ENCODE measurements at regions not wholly inside any gene's neighbourhood (a gene's known extent, or its start where the extent isn't known, plus 50 kb on each side); places are given as distances from the start of the nearest gene placed in this dataset.

GRCh38 chr10:52664629-52665028 is 108.0 kb downstream of the MBL2 start:
- H3K36me3 Mint-ChIP-seq (ENCODE audit: low read depth) = no peaks in the 10 kb centered on the region
- 90% methylated on average over 2 of the region's 3 CpGs; no CpG with 5 or more reads in 1 of the 2 experiments for WGBS, 2 experiments (ENCODE audit: insufficient coverage in 1 of 2, insufficient read length in 1 of 2)
- H3K4me3 Mint-ChIP-seq = no peak overlapping the region

GRCh38 chr10:52665821-52666220 is 106.8 kb downstream of the MBL2 start:
- Histone ChIP-seq H3K4me1 (ENCODE audit: control insufficient read depth, insufficient read depth, low read length) (no peaks in the 10 kb centered on the region), H3K27ac (ENCODE audit: low read depth, low read length) (no peak overlapping the region), H3K4me3 (ENCODE audit: low read length) (no peak overlapping the region), H3K36me3 (ENCODE audit: control insufficient read depth, insufficient read depth, low read length) (no peaks in the 10 kb centered on the region), H3K27me3 (ENCODE audit: control insufficient read depth, insufficient read depth, low read length, poor library complexity, severe bottlenecking) (no peaks in the 10 kb centered on the region), H3K9me3 (ENCODE audit: control insufficient read depth, low read length) (peaks cover 16% of the 10 kb centered on the region), H3K9ac (ENCODE audit: extremely low read depth, low read length, poor library complexity, severe bottlenecking) (no peak overlapping the region)
- Mint-ChIP-seq H3K4me1 (peaks cover 9% of the 10 kb centered on the region), H3K27me3 (ENCODE audit: insufficient read depth) (no peaks in the 10 kb centered on the region), H3K27ac (no peak overlapping the region), H3K4me3 (no peak overlapping the region), H3K36me3 (ENCODE audit: low read depth) (no peaks in the 10 kb centered on the region), H3K9me3 (peaks cover 13% of the 10 kb centered on the region)
- WGBS, 2 experiments (ENCODE audit: insufficient coverage in 1 of 2, insufficient read length in 1 of 2) = 88 to 100% methylated on average over 1 of the region's 1 CpG
- DNase-seq = no peak
- TF ChIP-seq, protein P1, sequence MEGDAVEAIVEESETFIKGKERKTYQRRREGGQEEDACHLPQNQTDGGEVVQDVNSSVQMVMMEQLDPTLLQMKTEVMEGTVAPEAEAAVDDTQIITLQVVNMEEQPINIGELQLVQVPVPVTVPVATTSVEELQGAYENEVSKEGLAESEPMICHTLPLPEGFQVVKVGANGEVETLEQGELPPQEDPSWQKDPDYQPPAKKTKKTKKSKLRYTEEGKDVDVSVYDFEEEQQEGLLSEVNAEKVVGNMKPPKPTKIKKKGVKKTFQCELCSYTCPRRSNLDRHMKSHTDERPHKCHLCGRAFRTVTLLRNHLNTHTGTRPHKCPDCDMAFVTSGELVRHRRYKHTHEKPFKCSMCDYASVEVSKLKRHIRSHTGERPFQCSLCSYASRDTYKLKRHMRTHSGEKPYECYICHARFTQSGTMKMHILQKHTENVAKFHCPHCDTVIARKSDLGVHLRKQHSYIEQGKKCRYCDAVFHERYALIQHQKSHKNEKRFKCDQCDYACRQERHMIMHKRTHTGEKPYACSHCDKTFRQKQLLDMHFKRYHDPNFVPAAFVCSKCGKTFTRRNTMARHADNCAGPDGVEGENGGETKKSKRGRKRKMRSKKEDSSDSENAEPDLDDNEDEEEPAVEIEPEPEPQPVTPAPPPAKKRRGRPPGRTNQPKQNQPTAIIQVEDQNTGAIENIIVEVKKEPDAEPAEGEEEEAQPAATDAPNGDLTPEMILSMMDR (conservative IDR thresholded peaks at IDR 0.05) = no peak

More at GRCh38 chr10:52664629-52665028, 108.0 kb downstream of the MBL2 start:
- Histone ChIP-seq H3K9me3 (ENCODE audit: control insufficient read depth, low read length) (peaks cover 16% of the 10 kb centered on the region), H3K36me3 (ENCODE audit: control insufficient read depth, insufficient read depth, low read length) (no peaks in the 10 kb centered on the region), H3K9ac (ENCODE audit: extremely low read depth, low read length, poor library complexity, severe bottlenecking) (no peak overlapping the region), H3K4me3 (ENCODE audit: low read length) (no peak overlapping the region), H3K27me3 (ENCODE audit: control insufficient read depth, insufficient read depth, low read length, poor library complexity, severe bottlenecking) (no peaks in the 10 kb centered on the region), H3K27ac (ENCODE audit: low read depth, low read length) (no peak overlapping the region), H3K4me1 (ENCODE audit: control insufficient read depth, insufficient read depth, low read length) (no peaks in the 10 kb centered on the region)
- Mint-ChIP-seq H3K9me3 (peaks cover 13% of the 10 kb centered on the region), H3K27me3 (ENCODE audit: insufficient read depth) (no peaks in the 10 kb centered on the region), H3K4me1 (peaks cover 9% of the 10 kb centered on the region), H3K27ac (no peak overlapping the region)
- TF ChIP-seq, protein P1 (conservative IDR thresholded peaks at IDR 0.05) = no peak
- no peak for DNase-seq

DNA sequence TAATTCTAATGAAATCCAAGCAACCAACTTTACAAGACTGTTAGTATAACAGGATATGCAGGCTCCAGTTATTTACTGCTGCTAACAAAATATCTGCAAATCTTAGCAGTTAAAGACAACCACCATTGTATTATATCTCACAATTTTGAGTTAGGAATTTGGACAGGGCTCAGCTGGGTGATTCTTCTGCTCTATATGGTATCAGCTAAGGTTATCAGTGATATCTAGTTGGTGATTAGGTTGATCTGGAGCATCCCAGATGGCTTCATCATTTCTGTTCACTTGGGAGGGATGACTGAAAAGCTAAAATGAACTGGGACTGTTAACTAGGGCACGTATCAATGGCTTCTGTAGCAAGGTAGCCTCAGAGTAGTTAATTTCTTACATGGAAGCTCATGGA is 105.7 kb downstream of the MBL2 start:
- Histone ChIP-seq H3K27ac (ENCODE audit: low read depth, low read length) (no peak overlapping the region), H3K4me1 (ENCODE audit: control insufficient read depth, insufficient read depth, low read length) (no peaks in the 10 kb centered on the region), H3K9ac (ENCODE audit: extremely low read depth, low read length, poor library complexity, severe bottlenecking) (no peak overlapping the region), H3K4me3 (ENCODE audit: low read length) (peak overlapping the region; percentile 7), H3K27me3 (ENCODE audit: control insufficient read depth, insufficient read depth, low read length, poor library complexity, severe bottlenecking) (no peaks in the 10 kb centered on the region), H3K9me3 (ENCODE audit: control insufficient read depth, low read length) (peaks cover 16% of the 10 kb centered on the region), H3K36me3 (ENCODE audit: control insufficient read depth, insufficient read depth, low read length) (no peaks in the 10 kb centered on the region)
- no peaks in the 10 kb centered on the region for H3K36me3 Mint-ChIP-seq (ENCODE audit: low read depth)
- WGBS, 2 experiments (ENCODE audit: insufficient coverage in 1 of 2, insufficient read length in 1 of 2) = 91 to 100% methylated on average over 1 of the region's 1 CpG
- H3K9me3 Mint-ChIP-seq = peaks cover 13% of the 10 kb centered on the region
- TF ChIP-seq, protein P1 (conservative IDR thresholded peaks at IDR 0.05) = no peak
- H3K4me3 Mint-ChIP-seq = no peak overlapping the region
- no peak overlapping the region for H3K27ac Mint-ChIP-seq
- DNase-seq = no peak
- peaks cover 7% of the 10 kb centered on the region for H3K4me1 Mint-ChIP-seq
- H3K27me3 Mint-ChIP-seq (ENCODE audit: insufficient read depth) = no peaks in the 10 kb centered on the region
